ENCODE measurements at regions not wholly inside any gene's neighbourhood (a gene's known extent, or its start where the extent isn't known, plus 50 kb on each side); places are given as distances from the start of the nearest gene placed in this dataset.
"Not testable (repeated sequence)": the region's sequence is repeated elsewhere in the genome, so short reads cannot be mapped to it uniquely, and the experiment has no call there.

DNA sequence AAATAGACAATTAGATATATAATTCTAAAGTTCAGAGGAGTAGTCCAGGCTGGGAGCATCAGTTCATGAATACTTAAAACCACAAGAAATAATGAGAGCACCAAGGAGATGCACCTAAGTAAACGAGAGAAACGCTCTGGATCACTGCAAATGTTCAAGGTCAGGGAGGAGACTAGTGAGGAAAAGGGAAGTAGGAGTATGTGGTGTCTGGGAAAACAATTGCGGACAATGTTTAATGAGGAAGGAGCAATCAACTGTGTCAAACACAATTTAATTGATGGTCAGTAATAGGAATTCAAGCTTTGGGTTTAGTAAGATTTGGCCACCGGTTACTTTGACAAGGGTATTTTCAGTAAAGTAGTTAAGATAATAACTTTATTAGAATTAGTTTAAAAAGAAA lies 652.2 kb downstream of the DACH1 start:
- no peak for DNase-seq (ENCODE audit: low read depth)

DNA sequence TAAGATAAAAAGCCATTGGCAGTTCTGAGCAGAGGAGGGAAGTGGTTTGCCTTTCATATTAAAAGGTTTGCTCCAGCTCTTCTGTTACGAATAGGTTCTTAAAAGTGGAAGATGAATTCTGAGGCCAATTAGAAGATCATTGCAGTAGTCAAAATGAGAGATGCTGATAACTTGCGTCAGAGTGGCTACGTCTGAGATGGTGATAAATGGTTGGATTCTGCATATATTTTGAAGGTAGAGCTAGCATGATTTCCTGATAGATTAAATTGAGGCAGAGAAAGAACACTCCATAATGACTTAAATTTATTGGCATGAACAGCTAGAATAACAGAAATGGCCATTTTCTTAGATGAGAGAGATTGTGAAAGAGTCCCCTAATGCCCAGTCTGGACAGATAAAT lies 652.6 kb downstream of the DACH1 start:
- DNase-seq (ENCODE audit: low read depth), result no peak

DNA sequence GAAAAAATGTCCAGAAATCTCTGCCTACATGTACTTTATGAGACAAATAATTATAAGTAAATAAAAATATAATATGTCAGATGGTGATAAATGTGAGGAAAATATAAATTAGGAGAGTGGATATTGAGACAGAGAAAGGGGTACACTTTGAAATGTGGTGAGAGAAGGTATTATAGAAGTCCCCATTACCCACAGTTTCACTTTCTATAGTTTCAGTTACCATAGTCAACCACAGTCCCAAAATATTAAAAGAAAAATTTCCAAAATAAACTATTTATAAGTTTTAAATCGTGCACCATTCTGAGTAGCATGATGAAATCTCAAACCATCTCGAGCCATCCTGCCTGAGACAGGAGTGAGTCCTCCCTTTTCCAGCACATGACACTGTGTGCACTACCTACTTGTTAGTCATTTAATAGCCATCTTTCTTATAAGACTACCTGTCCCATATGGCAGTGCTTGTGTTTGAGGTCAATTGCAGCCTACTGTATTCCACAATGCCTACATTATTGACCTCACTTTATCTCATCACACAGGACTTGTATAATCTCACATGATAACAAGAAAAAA lies 653.7 kb downstream of the DACH1 start:
- DNase-seq (ENCODE audit: low read depth), result no peak

- DNase-seq (ENCODE audit: low read depth), result no peak
Observed at GRCh38 chr13:71210861-71211260, 656.1 kb downstream of the DACH1 start.

GRCh38 chr13:71209217-71209616 lies 657.8 kb downstream of the DACH1 start:
- no peak for DNase-seq (ENCODE audit: low read depth)

GRCh38 chr13:71184583-71184982 lies 682.4 kb downstream of the DACH1 start:
- not testable (repeated sequence) for DNase-seq (ENCODE audit: low read depth)

DNA sequence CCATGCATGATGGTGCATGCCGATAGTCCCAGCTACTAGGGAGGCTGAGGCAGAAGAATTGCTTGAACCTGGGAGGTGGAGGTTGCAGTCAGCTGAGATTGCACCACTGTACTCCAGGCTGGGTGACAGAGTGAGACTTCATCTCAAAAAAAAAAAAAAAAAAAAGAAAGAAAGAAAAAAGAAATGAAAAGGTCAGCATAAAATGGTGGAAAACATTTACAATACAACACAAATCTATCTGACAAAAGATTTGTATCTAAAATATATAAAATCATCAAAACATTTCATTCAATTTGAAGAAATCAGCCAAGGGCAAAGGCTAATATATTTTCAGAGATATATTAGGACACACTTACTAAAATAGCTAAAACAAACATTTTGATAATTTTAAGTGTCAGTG lies 683.7 kb downstream of the DACH1 start:
- not testable (repeated sequence) for DNase-seq (ENCODE audit: low read depth)

GRCh38 chr13:71171740-71172139 lies 695.3 kb downstream of the DACH1 start:
- no peak for DNase-seq (ENCODE audit: low read depth)

- DNase-seq (ENCODE audit: low read depth), result no peak
Observed at GRCh38 chr13:71169180-71169579, 697.8 kb downstream of the DACH1 start.

DNA sequence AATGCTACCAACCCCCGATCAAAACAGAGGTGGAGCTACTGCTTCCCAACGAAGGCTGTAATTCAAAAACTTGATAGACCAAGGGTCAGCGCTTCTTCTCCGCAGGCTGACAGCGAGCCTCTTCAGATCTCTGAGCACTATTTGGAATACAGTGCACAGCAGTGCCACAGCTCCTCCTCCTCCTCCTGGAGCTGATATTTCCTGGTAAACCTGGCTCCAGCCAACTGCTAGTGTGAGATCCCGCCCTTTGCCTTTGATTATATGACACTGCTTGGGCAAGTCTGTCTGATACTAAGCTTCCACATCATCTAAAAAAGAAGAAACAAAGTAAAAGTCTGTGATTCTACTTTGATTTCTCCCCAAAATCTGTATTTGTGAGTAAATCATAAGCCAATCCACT lies 710.5 kb downstream of the DACH1 start:
- no peak for DNase-seq (ENCODE audit: low read depth)

GRCh38 chr13:71149498-71150363 lies 717.3 kb downstream of the DACH1 start:
- DNase-seq (ENCODE audit: low read depth), result no peak

- DNase-seq (ENCODE audit: low read depth), result no peak
Observed at GRCh38 chr13:71149046-71149445, 718.0 kb downstream of the DACH1 start.

GRCh38 chr13:71148396-71148795 lies 718.6 kb downstream of the DACH1 start:
- DNase-seq (ENCODE audit: low read depth), result no peak

GRCh38 chr13:71144883-71145282 lies 722.1 kb downstream of the DACH1 start:
- DNase-seq (ENCODE audit: low read depth), result no peak

GRCh38 chr13:71137101-71137500 lies 729.9 kb downstream of the DACH1 start:
- DNase-seq (ENCODE audit: low read depth), result no peak

GRCh38 chr13:71124230-71124629 lies 742.8 kb downstream of the DACH1 start:
- DNase-seq (ENCODE audit: low read depth), result no peak

GRCh38 chr13:71118779-71119364 lies 748.1 kb downstream of the DACH1 start:
- DNase-seq (ENCODE audit: low read depth), result no peak

- DNase-seq (ENCODE audit: low read depth), result no peak
Observed at GRCh38 chr13:71117920-71118319, 749.1 kb downstream of the DACH1 start.

GRCh38 chr13:71115301-71115700 lies 751.7 kb downstream of the DACH1 start:
- no peak for DNase-seq (ENCODE audit: low read depth)

- no peak for DNase-seq (ENCODE audit: low read depth)
Observed at GRCh38 chr13:71096421-71096820, 770.6 kb downstream of the DACH1 start.

DNA sequence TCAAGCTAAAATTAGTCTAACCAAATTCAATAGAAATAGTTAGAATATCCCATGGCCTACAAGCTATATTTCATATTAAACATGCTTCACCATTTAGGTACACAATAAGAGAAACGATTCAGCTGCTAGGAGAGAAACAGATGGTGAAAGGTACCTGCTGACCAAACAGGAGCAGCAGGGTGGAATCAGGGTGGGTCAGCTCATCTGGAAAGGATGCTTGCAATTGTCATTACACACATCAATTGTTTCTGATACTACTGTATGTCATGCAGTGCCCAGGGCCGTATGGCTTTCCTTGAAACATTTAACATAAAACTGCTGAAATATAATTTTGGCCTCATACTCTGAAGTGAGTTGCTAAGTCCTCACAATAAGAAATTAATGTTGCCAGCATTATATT lies 776.0 kb downstream of the DACH1 start:
- no peak for DNase-seq (ENCODE audit: low read depth)

GRCh38 chr13:71089056-71089455 lies 777.9 kb downstream of the DACH1 start:
- DNase-seq (ENCODE audit: low read depth), result no peak

- DNase-seq (ENCODE audit: low read depth), result no peak
Observed at GRCh38 chr13:71087432-71087831, 779.6 kb downstream of the DACH1 start.

All from M059J (cell line).